Thoracic aorta (tissue), 2 donors: ENCODE measurements at regions not wholly inside any gene's neighbourhood (a gene's known extent, or its start where the extent isn't known, plus 50 kb on each side); places are given as distances from the start of the nearest gene placed in this dataset.

Source experiments
- ATAC-seq: fragments of 150-250 bp; one replicate; pipeline ENCODE4 v1.8.0; 2017; ENCODE audit warnings: low read depth; ENCODE audit not compliant: insufficient number of reproducible peaks, low FRiP score
- DNase-seq: peaks from one replicate; pipeline ENCODE4 v3.0.0-alpha.2; 2020; ENCODE audit warnings: low spot score
- H3K27ac ChIP-seq, 2 donors: fragments of 200-600 bp; sonication (generic); 1 replicate in 1 of 2; 2 replicates in 1 of 2; pipeline ENCODE4 v1.5.1; 2016; ENCODE audit warnings: mild to moderate bottlenecking in 2 of 2, moderate library complexity in 2 of 2
- H3K27me3 ChIP-seq: fragments of 200-600 bp; sonication (generic); replicated peaks from 2 replicates; pipeline ENCODE4 v1.6.0; 2016; ENCODE audit warnings: mild to moderate bottlenecking; ENCODE audit not compliant: insufficient read depth
- H3K36me3 ChIP-seq: fragments of 200-600 bp; sonication (generic); one replicate; pipeline ENCODE4 v1.5.1; 2016
- H3K4me1 ChIP-seq, 2 donors: fragments of 200-600 bp; sonication (generic); 1 replicate in 1 of 2; 2 replicates in 1 of 2; pipeline versions ENCODE4 v1.5.1 to v1.6.0; 2016; ENCODE audit warnings: low read depth in 2 of 2, mild to moderate bottlenecking in 1 of 2; ENCODE audit not compliant: control insufficient read depth in 1 of 2
- H3K4me3 ChIP-seq: fragments of 200-600 bp; sonication (generic); 2 replicates; pipeline ENCODE4 v1.5.1; 2016; ENCODE audit warnings: mild to moderate bottlenecking
- H3K9me3 ChIP-seq: fragments of 200-600 bp; sonication (generic); 2 replicates; pipeline ENCODE4 v1.5.1; 2016
- TF ChIP-seq, protein P1 (sequence below): fragments of 200-600 bp; sonication (generic); IDR thresholded peaks from one replicate; pipeline ENCODE4 v1.5.1; 2019; ENCODE audit warnings: antibody characterized with exemption

DNA sequence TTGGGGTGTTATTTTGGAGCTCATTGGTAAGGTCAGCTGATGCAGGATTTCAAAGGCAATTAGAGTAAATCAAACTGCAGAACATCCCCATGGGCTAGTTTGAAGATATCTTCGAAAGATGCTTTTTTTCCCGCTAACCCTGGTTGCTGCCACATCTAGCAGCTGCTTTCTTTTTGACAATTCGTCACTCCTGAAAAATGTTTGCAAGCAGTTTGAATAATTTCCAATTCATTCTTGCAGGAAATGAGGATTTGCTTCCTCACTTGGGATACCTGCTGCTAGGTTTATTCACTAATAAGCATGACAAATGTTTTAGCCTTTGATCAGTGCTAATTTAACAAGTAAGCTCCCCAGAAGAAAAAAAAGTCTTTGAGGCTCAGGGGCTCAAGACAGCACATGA, 649.6 kb upstream of the RORB start:
- no peaks in the 10 kb centered on the region for H3K36me3 ChIP-seq
- H3K4me1 ChIP-seq: no peaks in the 10 kb centered on the region
- ATAC-seq: no peak
- H3K9me3 ChIP-seq: no peaks in the 10 kb centered on the region
- TF ChIP-seq, protein P1, sequence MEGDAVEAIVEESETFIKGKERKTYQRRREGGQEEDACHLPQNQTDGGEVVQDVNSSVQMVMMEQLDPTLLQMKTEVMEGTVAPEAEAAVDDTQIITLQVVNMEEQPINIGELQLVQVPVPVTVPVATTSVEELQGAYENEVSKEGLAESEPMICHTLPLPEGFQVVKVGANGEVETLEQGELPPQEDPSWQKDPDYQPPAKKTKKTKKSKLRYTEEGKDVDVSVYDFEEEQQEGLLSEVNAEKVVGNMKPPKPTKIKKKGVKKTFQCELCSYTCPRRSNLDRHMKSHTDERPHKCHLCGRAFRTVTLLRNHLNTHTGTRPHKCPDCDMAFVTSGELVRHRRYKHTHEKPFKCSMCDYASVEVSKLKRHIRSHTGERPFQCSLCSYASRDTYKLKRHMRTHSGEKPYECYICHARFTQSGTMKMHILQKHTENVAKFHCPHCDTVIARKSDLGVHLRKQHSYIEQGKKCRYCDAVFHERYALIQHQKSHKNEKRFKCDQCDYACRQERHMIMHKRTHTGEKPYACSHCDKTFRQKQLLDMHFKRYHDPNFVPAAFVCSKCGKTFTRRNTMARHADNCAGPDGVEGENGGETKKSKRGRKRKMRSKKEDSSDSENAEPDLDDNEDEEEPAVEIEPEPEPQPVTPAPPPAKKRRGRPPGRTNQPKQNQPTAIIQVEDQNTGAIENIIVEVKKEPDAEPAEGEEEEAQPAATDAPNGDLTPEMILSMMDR: no peak
- no peak overlapping the region for H3K4me3 ChIP-seq
- no peak for DNase-seq
- no peak overlapping the region for H3K27ac ChIP-seq
- no peaks in the 10 kb centered on the region for H3K27me3 ChIP-seq

DNA sequence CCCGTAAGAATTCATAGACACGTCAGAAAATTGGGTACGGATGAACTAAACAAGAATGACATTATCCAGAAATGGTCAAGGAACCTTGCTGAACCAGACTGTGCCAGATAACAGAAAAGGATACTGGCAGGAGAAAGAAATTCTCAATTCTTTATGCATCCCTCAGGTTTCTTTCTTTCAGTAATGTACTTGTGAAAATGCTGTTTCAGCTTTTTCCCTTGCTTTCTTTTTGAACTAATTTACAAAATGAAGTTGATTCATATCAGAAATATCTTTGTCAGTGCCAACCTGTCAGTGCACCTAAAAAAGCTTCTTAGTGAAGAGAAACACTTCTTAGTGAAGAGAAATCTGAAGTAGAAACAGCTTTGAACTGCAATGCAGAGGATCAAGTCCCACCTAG, 643.6 kb upstream of the RORB start:
- no peak for DNase-seq
- no peak overlapping the region for H3K4me3 ChIP-seq
- no peaks in the 10 kb centered on the region for H3K36me3 ChIP-seq
- H3K4me1 ChIP-seq: no peaks in the 10 kb centered on the region
- H3K9me3 ChIP-seq: no peaks in the 10 kb centered on the region
- TF ChIP-seq, protein P1: no peak
- no peak for ATAC-seq
- H3K27me3 ChIP-seq: no peaks in the 10 kb centered on the region
- H3K27ac ChIP-seq: no peak overlapping the region

DNA sequence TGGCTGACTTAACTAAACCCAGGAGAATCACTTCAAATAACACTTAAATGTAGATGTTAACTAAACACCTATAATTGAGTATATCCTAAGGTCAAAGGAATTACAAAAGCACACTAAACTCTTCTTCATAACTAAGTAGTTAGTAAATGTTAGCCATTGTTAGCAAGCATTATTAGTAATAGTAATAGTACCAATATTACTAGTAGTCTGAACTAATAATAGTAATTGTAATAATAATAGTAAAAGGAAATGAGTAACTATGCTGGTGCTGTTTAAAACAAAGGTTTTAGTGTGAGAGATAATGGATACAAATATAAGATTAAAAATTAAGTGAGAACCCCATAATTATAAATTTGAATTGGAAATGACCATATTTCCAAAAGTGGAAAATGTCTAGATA, 641.9 kb upstream of the RORB start:
- Histone ChIP-seq H3K27me3 (no peaks in the 10 kb centered on the region), H3K4me3 (no peak overlapping the region), H3K4me1 (no peaks in the 10 kb centered on the region), H3K27ac (no peak overlapping the region), H3K9me3 (no peaks in the 10 kb centered on the region), H3K36me3 (no peaks in the 10 kb centered on the region)
- DNase-seq: no peak
- no peak for ATAC-seq
- TF ChIP-seq, protein P1: no peak

DNA sequence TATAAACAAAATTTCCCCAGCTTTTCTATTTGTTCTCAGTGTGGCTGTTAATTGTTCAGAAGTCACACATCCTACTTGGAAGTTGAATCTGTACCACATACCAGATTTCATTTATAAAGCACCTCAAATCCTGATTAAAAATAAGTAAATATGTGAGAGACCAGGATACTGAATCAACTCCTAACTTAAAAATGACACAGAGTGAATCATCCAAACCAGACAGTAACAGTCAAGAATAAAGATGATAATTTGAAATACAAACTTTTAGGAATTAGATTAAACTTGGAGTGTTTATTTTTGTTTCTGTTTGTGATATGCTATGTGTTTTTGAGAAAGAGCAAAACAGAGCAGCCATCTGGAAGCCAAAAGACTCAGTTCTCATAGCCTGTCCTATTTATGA, 633.2 kb upstream of the RORB start:
- no peaks in the 10 kb centered on the region for H3K9me3 ChIP-seq
- TF ChIP-seq, protein P1: no peak
- no peak for ATAC-seq
- no peak overlapping the region for H3K4me3 ChIP-seq
- no peak for DNase-seq
- no peaks in the 10 kb centered on the region for H3K27me3 ChIP-seq
- H3K4me1 ChIP-seq: no peaks in the 10 kb centered on the region
- H3K36me3 ChIP-seq: no peaks in the 10 kb centered on the region
- no peak overlapping the region for H3K27ac ChIP-seq

DNA sequence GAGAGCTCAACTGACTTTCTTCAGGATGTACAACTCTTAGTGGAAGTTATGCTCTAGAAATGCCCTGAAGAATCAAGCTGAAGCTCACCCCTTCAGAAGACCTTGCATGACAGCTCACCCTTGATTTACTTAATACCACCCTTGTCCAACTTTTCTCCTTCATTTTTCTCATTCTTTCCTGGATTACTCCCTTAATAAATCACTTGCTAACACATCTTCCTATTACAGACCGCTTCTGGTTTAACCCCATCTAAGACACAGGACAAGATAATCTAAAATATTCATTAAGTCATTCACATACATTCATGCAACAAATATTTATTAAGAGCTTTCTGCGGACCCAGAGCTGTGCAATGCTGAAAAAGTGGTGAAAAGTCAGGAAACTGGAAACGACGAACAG, 630.7 kb upstream of the RORB start:
- DNase-seq: no peak
- no peaks in the 10 kb centered on the region for H3K36me3 ChIP-seq
- ATAC-seq: no peak
- H3K4me3 ChIP-seq: no peak overlapping the region
- no peak overlapping the region for H3K27ac ChIP-seq
- no peaks in the 10 kb centered on the region for H3K4me1 ChIP-seq
- TF ChIP-seq, protein P1: no peak
- H3K9me3 ChIP-seq: no peaks in the 10 kb centered on the region
- no peaks in the 10 kb centered on the region for H3K27me3 ChIP-seq
